ENCODE measurements at regions not wholly inside any gene's neighbourhood (a gene's known extent, or its start where the extent isn't known, plus 50 kb on each side); places are given as distances from the start of the nearest gene placed in this dataset.

- Histone ChIP-seq H3K27ac (no peak overlapping the region), H3K9me3 (no peaks in the 10 kb centered on the region)
These were observed 254.6 kb upstream of the SOX14 start for GRCh38 chr3:137509354-137510045.

DNA sequence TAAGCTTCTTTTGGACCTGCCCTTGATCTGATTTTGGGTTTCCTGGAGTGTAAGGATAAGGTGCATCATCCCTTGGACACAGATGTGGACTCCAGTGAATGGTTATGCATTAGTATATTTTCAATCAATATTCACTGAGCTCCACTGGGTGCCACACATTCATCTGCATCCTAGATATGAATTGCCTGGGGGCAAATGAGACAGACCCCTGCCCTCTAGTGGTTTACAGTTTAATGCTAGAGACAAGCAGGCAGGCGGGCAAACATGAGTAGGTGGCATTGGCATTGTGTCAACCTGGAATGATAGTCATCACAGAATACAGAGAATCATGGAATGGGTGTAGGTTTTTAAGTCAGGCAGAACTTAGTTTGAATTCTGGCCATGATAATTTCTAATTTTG lies 252.5 kb upstream of the SOX14 start:
- Histone ChIP-seq H3K27me3 (no peaks in the 10 kb centered on the region), H3K36me3 (no peaks in the 10 kb centered on the region), H3K4me1 (no peaks in the 10 kb centered on the region), H3K9me3 (no peaks in the 10 kb centered on the region), H3K27ac (no peak overlapping the region), H3K4me3 (no peak overlapping the region)
- DNase-seq (ENCODE audit: low spot score in 2 of 2): no peak
- no peak for TF ChIP-seq CTCF (IDR thresholded peaks at IDR 0.05)
- intact Hi-C loops (cut with DNase I; ENCODE audit: low total_unique reads): no loop called here

More at GRCh38 chr3:137509354-137510045, 254.6 kb upstream of the SOX14 start:
- Histone ChIP-seq H3K4me1 (no peaks in the 10 kb centered on the region), H3K4me3 (no peak overlapping the region), H3K36me3 (no peaks in the 10 kb centered on the region), H3K27me3 (no peaks in the 10 kb centered on the region)
- no peak for DNase-seq (ENCODE audit: low spot score in 2 of 2)
- intact Hi-C loops (cut with DNase I; ENCODE audit: low total_unique reads): no loop called here
- TF ChIP-seq POLR2AphosphoS5 (IDR thresholded peaks at IDR 0.05) (no peak), CTCF (IDR thresholded peaks at IDR 0.05) (no peak), POLR2A (IDR thresholded peaks at IDR 0.05) (no peak)

- Histone ChIP-seq H3K4me1 (no peaks in the 10 kb centered on the region), H3K27ac (no peak overlapping the region), H3K4me3 (no peak overlapping the region), H3K27me3 (no peaks in the 10 kb centered on the region), H3K9me3 (no peaks in the 10 kb centered on the region), H3K36me3 (no peaks in the 10 kb centered on the region)
- TF ChIP-seq POLR2AphosphoS5 (IDR thresholded peaks at IDR 0.05) (no peak), CTCF (IDR thresholded peaks at IDR 0.05) (no peak), POLR2A (IDR thresholded peaks at IDR 0.05) (no peak)
- no peak for DNase-seq (ENCODE audit: low spot score in 2 of 2)
- intact Hi-C loops (cut with DNase I; ENCODE audit: low total_unique reads): no loop called here
These were observed 249.3 kb upstream of the SOX14 start for GRCh38 chr3:137514853-137515252.

GRCh38 chr3:137519602-137520001 lies 244.5 kb upstream of the SOX14 start:
- Histone ChIP-seq H3K4me3 (no peak overlapping the region), H3K27me3 (no peaks in the 10 kb centered on the region), H3K9me3 (no peaks in the 10 kb centered on the region), H3K27ac (no peak overlapping the region), H3K36me3 (no peaks in the 10 kb centered on the region), H3K4me1 (no peaks in the 10 kb centered on the region)
- intact Hi-C loops (cut with DNase I; ENCODE audit: low total_unique reads): no loop called here
- DNase-seq (ENCODE audit: low spot score in 2 of 2): no peak
- TF ChIP-seq POLR2AphosphoS5 (IDR thresholded peaks at IDR 0.05) (no peak), CTCF (IDR thresholded peaks at IDR 0.05) (no peak), POLR2A (IDR thresholded peaks at IDR 0.05) (no peak)

GRCh38 chr3:137524751-137525150 lies 239.4 kb upstream of the SOX14 start:
- DNase-seq (ENCODE audit: low spot score in 2 of 2): no peak
- Histone ChIP-seq H3K4me3 (no peak overlapping the region), H3K27ac (no peak overlapping the region), H3K4me1 (no peaks in the 10 kb centered on the region), H3K27me3 (no peaks in the 10 kb centered on the region), H3K9me3 (no peaks in the 10 kb centered on the region), H3K36me3 (no peaks in the 10 kb centered on the region)
- TF ChIP-seq CTCF (IDR thresholded peaks at IDR 0.05) (no peak), POLR2A (IDR thresholded peaks at IDR 0.05) (no peak), POLR2AphosphoS5 (IDR thresholded peaks at IDR 0.05) (no peak)
- intact Hi-C loops (cut with DNase I; ENCODE audit: low total_unique reads): no loop called here
